ENCODE measurements at regions not wholly inside any gene's neighbourhood (a gene's known extent, or its start where the extent isn't known, plus 50 kb on each side); places are given as distances from the start of the nearest gene placed in this dataset.
"Not testable (repeated sequence)": the region's sequence is repeated elsewhere in the genome, so short reads cannot be mapped to it uniquely, and the experiment has no call there.

- no peak for DNase-seq (ENCODE audit: low read depth in 2 of 2)
Observed at GRCh38 chr9:119765632-119766175, 396.5 kb upstream of the BRINP1 start.

- DNase-seq (ENCODE audit: low read depth in 2 of 2) = no peak
Observed at GRCh38 chr9:119763260-119763659, 394.0 kb upstream of the BRINP1 start.

GRCh38 chr9:119761812-119762211, 392.6 kb upstream of the BRINP1 start:
- no peak for DNase-seq (ENCODE audit: low read depth in 2 of 2)

GRCh38 chr9:119758990-119759389, 389.8 kb upstream of the BRINP1 start:
- no peak for DNase-seq (ENCODE audit: low read depth in 2 of 2)

- DNase-seq (ENCODE audit: low read depth in 2 of 2) = no peak
Observed at GRCh38 chr9:119758241-119758640, 389.0 kb upstream of the BRINP1 start.

- no peak for DNase-seq (ENCODE audit: low read depth in 2 of 2)
Observed at GRCh38 chr9:119739476-119739875, 370.2 kb upstream of the BRINP1 start.

- no peak for DNase-seq (ENCODE audit: low read depth in 2 of 2)
Observed at GRCh38 chr9:119736491-119737454, 367.5 kb upstream of the BRINP1 start.

- no peak for DNase-seq (ENCODE audit: low read depth in 2 of 2)
Observed at GRCh38 chr9:119727988-119728387, 358.8 kb upstream of the BRINP1 start.

- no peak for DNase-seq (ENCODE audit: low read depth in 2 of 2)
Observed at GRCh38 chr9:119726035-119726434, 356.8 kb upstream of the BRINP1 start.

GRCh38 chr9:119722384-119722783, 353.1 kb upstream of the BRINP1 start:
- no peak for DNase-seq (ENCODE audit: low read depth in 2 of 2)

- DNase-seq (ENCODE audit: low read depth in 2 of 2) = no peak
Observed at GRCh38 chr9:119712325-119712724, 343.1 kb upstream of the BRINP1 start.

GRCh38 chr9:119709431-119709830, 340.2 kb upstream of the BRINP1 start:
- no peak for DNase-seq (ENCODE audit: low read depth in 2 of 2)

- DNase-seq (ENCODE audit: low read depth in 2 of 2) = no peak
Observed at GRCh38 chr9:119707228-119707845, 338.1 kb upstream of the BRINP1 start.

- no peak for DNase-seq (ENCODE audit: low read depth in 2 of 2)
Observed at GRCh38 chr9:119701651-119702050, 332.4 kb upstream of the BRINP1 start.

- DNase-seq (ENCODE audit: low read depth in 2 of 2) = no peak
Observed at GRCh38 chr9:119698535-119698934, 329.3 kb upstream of the BRINP1 start.

GRCh38 chr9:119697996-119698395, 328.8 kb upstream of the BRINP1 start:
- no peak for DNase-seq (ENCODE audit: low read depth in 2 of 2)

GRCh38 chr9:119689879-119690278, 320.6 kb upstream of the BRINP1 start:
- no peak for DNase-seq (ENCODE audit: low read depth in 2 of 2)

- DNase-seq (ENCODE audit: low read depth in 2 of 2) = no peak
Observed at GRCh38 chr9:119688547-119688946, 319.3 kb upstream of the BRINP1 start.

GRCh38 chr9:119677811-119678505, 308.7 kb upstream of the BRINP1 start:
- DNase-seq (ENCODE audit: low read depth in 2 of 2) = no peak

- no peak for DNase-seq (ENCODE audit: low read depth in 2 of 2)
Observed at GRCh38 chr9:119675951-119676350, 306.7 kb upstream of the BRINP1 start.

- not testable (repeated sequence) for DNase-seq (ENCODE audit: low read depth in 2 of 2)
Observed at GRCh38 chr9:119672763-119673162, 303.5 kb upstream of the BRINP1 start.

GRCh38 chr9:119667916-119668315, 298.7 kb upstream of the BRINP1 start:
- no peak for DNase-seq (ENCODE audit: low read depth in 2 of 2)
